H9 (cell line): ENCODE measurements at regions not wholly inside any gene's neighbourhood (a gene's known extent, or its start where the extent isn't known, plus 50 kb on each side); places are given as distances from the start of the nearest gene placed in this dataset.

Source experiments
- DNase-seq: peaks from one replicate; pipeline ENCODE4 v3.0.0-alpha.2; 2017
- H2AFZ ChIP-seq: one replicate; pipeline ENCODE4 v1.6.1; 2013; ENCODE audit warnings: mild to moderate bottlenecking, low read length, control low read depth, moderate library complexity
- H2AK5ac ChIP-seq: 2 replicates; pipeline ENCODE4 v1.6.1; 2013; ENCODE audit warnings: low read length, control low read depth, mixed read lengths; ENCODE audit not compliant: insufficient read length
- H2BK120ac ChIP-seq: one replicate; pipeline ENCODE4 v1.6.1; 2013; ENCODE audit warnings: low read depth, mild to moderate bottlenecking, low read length, control low read depth, inconsistent platforms; ENCODE audit not compliant: poor library complexity, severe bottlenecking
- H2BK12ac ChIP-seq: 2 replicates; pipeline ENCODE4 v1.6.1; 2013; ENCODE audit warnings: low read length, control low read depth, mixed read lengths, low read depth; ENCODE audit not compliant: insufficient read length
- H2BK15ac ChIP-seq: 2 replicates; pipeline ENCODE4 v1.6.1; 2013; ENCODE audit warnings: low read depth, low read length, control low read depth
- H2BK20ac ChIP-seq: one replicate; pipeline ENCODE4 v1.6.1; 2013; ENCODE audit warnings: low read depth, mild to moderate bottlenecking, low read length, control low read depth, inconsistent platforms; ENCODE audit not compliant: poor library complexity, severe bottlenecking
- H2BK5ac ChIP-seq: 2 replicates; pipeline ENCODE4 v1.6.1; 2013; ENCODE audit warnings: low read length, control low read depth, mixed read lengths; ENCODE audit not compliant: insufficient read length
- H3K14ac ChIP-seq: 2 replicates; pipeline ENCODE4 v1.6.1; 2013; ENCODE audit warnings: low read length, control low read depth; ENCODE audit not compliant: insufficient read depth
- H3K18ac ChIP-seq: 2 replicates; pipeline ENCODE4 v1.6.1; 2013; ENCODE audit warnings: low read depth, mild to moderate bottlenecking, mixed read lengths, low read length, control low read depth; ENCODE audit not compliant: insufficient read length
- H3K23ac ChIP-seq: 2 replicates; pipeline ENCODE4 v1.6.1; 2013; ENCODE audit warnings: low read length, control low read depth, mixed read lengths, low read depth; ENCODE audit not compliant: insufficient read length
- H3K23me2 ChIP-seq: 2 replicates; pipeline ENCODE4 v1.6.1; 2013; ENCODE audit warnings: low read depth, mild to moderate bottlenecking, mixed read lengths, low read length, control low read depth; ENCODE audit not compliant: insufficient read length, poor library complexity, severe bottlenecking
- H3K27ac ChIP-seq: 2 replicates; pipeline ENCODE4 v1.5.1; 2013; ENCODE audit warnings: low read length, control low read depth, mixed read lengths, low read depth; ENCODE audit not compliant: insufficient read length
- H3K27me3 ChIP-seq: 2 replicates; pipeline ENCODE4 v1.6.1; 2013; ENCODE audit warnings: low read length, control low read depth, inconsistent platforms; ENCODE audit not compliant: insufficient read depth
- H3K4ac ChIP-seq: 2 replicates; pipeline ENCODE4 v1.6.1; 2013; ENCODE audit warnings: low read depth, mild to moderate bottlenecking, control low read depth, inconsistent platforms, low read length, moderate library complexity
- H3K4me1 ChIP-seq: 2 replicates; pipeline ENCODE4 v1.6.1; 2013; ENCODE audit warnings: low read length, control low read depth, inconsistent platforms; ENCODE audit not compliant: insufficient read depth
- H3K4me2 ChIP-seq: 2 replicates; pipeline ENCODE4 v1.6.1; 2013; ENCODE audit warnings: low read length, control low read depth, mixed read lengths; ENCODE audit not compliant: insufficient read length, insufficient read depth
- H3K56ac ChIP-seq: 2 replicates; pipeline ENCODE4 v1.6.1; 2013; ENCODE audit warnings: low read depth, mild to moderate bottlenecking, mixed read lengths, low read length, control low read depth; ENCODE audit not compliant: insufficient read length
- H3K79me1 ChIP-seq: 2 replicates; pipeline ENCODE4 v1.6.1; 2013; ENCODE audit warnings: low read depth, mild to moderate bottlenecking, moderate library complexity, low read length, control low read depth, inconsistent platforms; ENCODE audit not compliant: insufficient read depth, poor library complexity, severe bottlenecking
- H3K79me2 ChIP-seq: 2 replicates; pipeline ENCODE4 v1.6.1; 2013; ENCODE audit warnings: low read length, control low read depth, inconsistent platforms; ENCODE audit not compliant: insufficient read depth
- H3K9ac ChIP-seq: 2 replicates; pipeline ENCODE4 v1.6.1; 2013; ENCODE audit warnings: low read length, control low read depth, mixed read lengths; ENCODE audit not compliant: insufficient read length; ENCODE audit errors: extremely low read depth
- H3K9me3 ChIP-seq: one replicate; pipeline ENCODE4 v1.6.1; 2013; ENCODE audit warnings: low read depth, low read length, inconsistent platforms; ENCODE audit not compliant: control insufficient read depth
- H3T11ph ChIP-seq: one replicate; pipeline ENCODE4 v1.6.1; 2013; ENCODE audit warnings: mild to moderate bottlenecking, low read length, control low read depth, inconsistent platforms
- H4K20me1 ChIP-seq: one replicate; pipeline ENCODE4 v1.6.1; 2013; ENCODE audit not compliant: control insufficient read depth, insufficient read length, insufficient read depth
- H4K5ac ChIP-seq: 2 replicates; pipeline ENCODE4 v1.6.1; 2013; ENCODE audit warnings: low read depth, mild to moderate bottlenecking, mixed read lengths, low read length, control low read depth; ENCODE audit not compliant: insufficient read length
- H4K8ac ChIP-seq: replicated peaks from 2 replicates; pipeline ENCODE4 v1.6.1; 2013; ENCODE audit warnings: low read length, control low read depth, mixed read lengths, low read depth; ENCODE audit not compliant: insufficient read length
- H4K91ac ChIP-seq: 2 replicates; pipeline ENCODE4 v1.6.1; 2013; ENCODE audit warnings: low read depth, mild to moderate bottlenecking, moderate library complexity, mixed read lengths, low read length, control low read depth; ENCODE audit not compliant: insufficient read length
- H3K27ac Mint-ChIP-seq, 3 experiments: 2 replicates in 2 of 3; 3 replicates in 1 of 3; pipeline ENCODE4 v1.8.0; 2020 to 2021; ENCODE audit warnings: mixed read lengths in 3 of 3, mild to moderate bottlenecking in 1 of 3, moderate library complexity in 1 of 3
- H3K27me3 Mint-ChIP-seq: 2 replicates; pipeline ENCODE4 v1.8.0; 2021; ENCODE audit warnings: low read depth, mild to moderate bottlenecking, moderate library complexity, mixed read lengths
- H3K36me3 Mint-ChIP-seq, 3 experiments: 2 replicates in 2 of 3; 3 replicates in 1 of 3; pipeline ENCODE4 v1.8.0; 2020 to 2021; ENCODE audit warnings: low read depth in 3 of 3, mixed read lengths in 3 of 3; ENCODE audit not compliant: insufficient read depth in 1 of 3
- H3K4me1 Mint-ChIP-seq, 2 experiments: 2 replicates each; pipeline ENCODE4 v1.8.0; 2020; ENCODE audit warnings: mixed read lengths in 2 of 2
- H3K4me3 Mint-ChIP-seq, 2 experiments: 2 replicates in 1 of 2; 3 replicates in 1 of 2; pipeline ENCODE4 v1.8.0; 2020 to 2021; ENCODE audit warnings: mild to moderate bottlenecking in 2 of 2, mixed read lengths in 2 of 2, moderate library complexity in 1 of 2
- H3K9me3 Mint-ChIP-seq, 2 experiments: 2 replicates in 1 of 2; 3 replicates in 1 of 2; pipeline ENCODE4 v1.8.0; 2020; ENCODE audit warnings: mild to moderate bottlenecking in 2 of 2, mixed read lengths in 2 of 2, moderate library complexity in 1 of 2
- CTCF ChIP-seq: fragments of 200-600 bp; sonication (generic); conservative IDR thresholded peaks from 3 replicates; pipeline ENCODE4 v1.8.0; 2021; ENCODE audit warnings: antibody characterized with exemption, mild to moderate bottlenecking
- WGBS: extraction: QIAGEN DNeasy Blood & Tissue Kit; methylation state at CpG from one replicate; pipeline ENCODE4 v1.1.7; 2013; ENCODE audit warnings: missing lambda C conversion rate, low lambda C conversion rate, mixed read lengths; ENCODE audit not compliant: insufficient read length; ENCODE audit errors: extremely low coverage; 5-methylcytosine and 5-hydroxymethylcytosine counted together

GRCh38 chr11:92166335-92166734, 58.3 kb upstream of the FAT3 start:
- Histone ChIP-seq H3K9me3 (peaks cover 8% of the 10 kb centered on the region), H3K4me1 (no peaks in the 10 kb centered on the region), H3K27ac (no peak overlapping the region), H3K18ac (no peak overlapping the region), H3K79me1 (no peaks in the 10 kb centered on the region), H4K5ac (no peak overlapping the region), H2BK15ac (no peak overlapping the region), H2BK5ac (no peak overlapping the region), H3K14ac (no peak overlapping the region), H2BK120ac (no peak overlapping the region), H2AFZ (no peak overlapping the region), H2AK5ac (no peak overlapping the region), H2BK20ac (no peak overlapping the region), H3T11ph (no peak overlapping the region), H4K91ac (no peak overlapping the region), H4K20me1 (no peaks in the 10 kb centered on the region), H3K27me3 (no peaks in the 10 kb centered on the region), H3K56ac (no peak overlapping the region), H3K4me2 (no peak overlapping the region), H4K8ac (no peak overlapping the region), H3K23me2 (no peaks in the 10 kb centered on the region), H3K79me2 (no peaks in the 10 kb centered on the region), H3K4ac (no peak overlapping the region), H2BK12ac (no peak overlapping the region), H3K9ac (no peak overlapping the region), H3K23ac (no peak overlapping the region)
- Mint-ChIP-seq H3K4me1 (peaks cover 0 to 3% of the 10 kb centered on the region in 2 experiments; a peak in 1 of 4 replicates), H3K9me3 (peaks cover 16 to 18% of the 10 kb centered on the region in 2 experiments), H3K27ac (no peak overlapping the region), H3K4me3 (no peak overlapping the region), H3K36me3 (peaks cover 9 to 17% (median 12%) of the 10 kb centered on the region in 3 experiments), H3K27me3 (no peaks in the 10 kb centered on the region; the same call in none of the 2 replicates)
- WGBS, result no CpG with 5 or more reads among the region's 3 CpGs
- no peak for TF ChIP-seq CTCF
- no peak for DNase-seq
